WTC11 (cell line): ENCODE measurements at regions not wholly inside any gene's neighbourhood (a gene's known extent, or its start where the extent isn't known, plus 50 kb on each side); places are given as distances from the start of the nearest gene placed in this dataset.
A peak's percentile ranks its signal among the peaks of the same experiment; 100 is the strongest.

Source experiments
- ATAC-seq: fragments of 200-7000 bp; cut with Tn5 transposase; 2 replicates; pipeline ENCODE4 v1.10.0; 2021; ENCODE audit warnings: mild to moderate bottlenecking, moderate library complexity
- CTCF ChIA-PET: fragments of 300-600 bp; sonication (Branson Sonifier 250); formaldehyde crosslinking; loops from one replicate; lab custom pipeline; 2021; ENCODE audit warnings: antibody characterized with exemption; lab: Charles Lee
- POLR2A ChIA-PET: fragments of 350-600 bp; sonication (Branson Sonifier 250); formaldehyde crosslinking; loops from one replicate; lab custom pipeline; 2021; ENCODE audit warnings: antibody characterized with exemption; lab: Charles Lee
- DNase-seq: peaks from one replicate; pipeline ENCODE4 v3.0.0; 2021; ENCODE audit warnings: low spot score
- H3K27ac Mint-ChIP-seq: 2 replicates; pipeline ENCODE4 v1.8.0; 2021; ENCODE audit warnings: mixed read lengths
- H3K27me3 Mint-ChIP-seq: 2 replicates; pipeline ENCODE4 v1.8.0; 2021; ENCODE audit warnings: low read depth, mild to moderate bottlenecking, moderate library complexity, mixed read lengths
- H3K36me3 Mint-ChIP-seq: 2 replicates; pipeline ENCODE4 v1.8.0; 2021; ENCODE audit warnings: mixed read lengths
- H3K4me1 Mint-ChIP-seq: 2 replicates; pipeline ENCODE4 v1.8.0; 2022; ENCODE audit warnings: mixed read lengths
- H3K4me3 Mint-ChIP-seq: 2 replicates; pipeline ENCODE4 v1.8.0; 2021; ENCODE audit warnings: mild to moderate bottlenecking, moderate library complexity, mixed read lengths
- H3K9me3 Mint-ChIP-seq: 2 replicates; pipeline ENCODE4 v1.8.0; 2021; ENCODE audit warnings: mixed read lengths
- AFF4 ChIP-seq: sonication (generic); formaldehyde crosslinking; IDR thresholded peaks from 2 replicates; pipeline ENCODE4 v1.8.1; 2023; ENCODE audit warnings: mild to moderate bottlenecking, missing genetic modification reagents, borderline replicate concordance
- ATF1 ChIP-seq: sonication (generic); formaldehyde crosslinking; IDR thresholded peaks from 2 replicates; pipeline ENCODE4 v1.8.1; 2023; ENCODE audit warnings: mild to moderate bottlenecking, moderate library complexity, missing genetic modification reagents
- ELF4 ChIP-seq: sonication (generic); formaldehyde crosslinking; IDR thresholded peaks from 2 replicates; pipeline ENCODE4 v1.8.1; 2022; ENCODE audit warnings: low read depth, mild to moderate bottlenecking, moderate library complexity, missing genetic modification reagents
- ESRRA ChIP-seq: sonication (generic); formaldehyde crosslinking; IDR thresholded peaks from 2 replicates; pipeline ENCODE4 v1.8.1; 2022; ENCODE audit warnings: mild to moderate bottlenecking, missing genetic modification reagents, borderline replicate concordance
- FOXJ3 ChIP-seq: sonication (generic); formaldehyde crosslinking; IDR thresholded peaks from 2 replicates; pipeline ENCODE4 v1.9.0; 2021; ENCODE audit warnings: missing genetic modification reagents, mild to moderate bottlenecking, borderline replicate concordance
- IRF1 ChIP-seq: sonication (generic); formaldehyde crosslinking; IDR thresholded peaks from 2 replicates; pipeline ENCODE4 v1.8.0; 2023; ENCODE audit warnings: missing genetic modification reagents
- JUN ChIP-seq: sonication (generic); formaldehyde crosslinking; IDR thresholded peaks from 2 replicates; pipeline ENCODE4 v1.8.0; 2023; ENCODE audit warnings: mild to moderate bottlenecking, missing genetic modification reagents
- KAT7 ChIP-seq: sonication (generic); formaldehyde crosslinking; IDR thresholded peaks from 2 replicates; pipeline ENCODE4 v1.8.1; 2023; ENCODE audit warnings: missing genetic modification reagents, mild to moderate bottlenecking, borderline replicate concordance
- MAX ChIP-seq: sonication (generic); formaldehyde crosslinking; IDR thresholded peaks from 2 replicates; pipeline ENCODE4 v1.8.0; 2022; ENCODE audit warnings: mild to moderate bottlenecking, missing genetic modification reagents
- MXD4 ChIP-seq: fragments of 250-450 bp; sonication (Bioruptor Pico); IDR thresholded peaks from 2 replicates; pipeline ENCODE4 v1.8.0; 2021; ENCODE audit warnings: mild to moderate bottlenecking, moderate library complexity, borderline replicate concordance
- NR1H2 ChIP-seq: sonication (generic); formaldehyde crosslinking; IDR thresholded peaks from 2 replicates; pipeline ENCODE4 v1.9.0; 2021; ENCODE audit warnings: mild to moderate bottlenecking, moderate library complexity, missing genetic modification reagents
- RELA ChIP-seq: sonication (generic); formaldehyde crosslinking; IDR thresholded peaks from 2 replicates; pipeline ENCODE4 v1.8.1; 2022; ENCODE audit warnings: missing genetic modification reagents, mild to moderate bottlenecking, borderline replicate concordance
- SMAD4 ChIP-seq: sonication (generic); formaldehyde crosslinking; IDR thresholded peaks from 2 replicates; pipeline ENCODE4 v1.8.0; 2022; ENCODE audit warnings: mild to moderate bottlenecking, missing genetic modification reagents
- TCF7 ChIP-seq: sonication (generic); formaldehyde crosslinking; IDR thresholded peaks from 2 replicates; pipeline ENCODE4 v1.8.0; 2022; ENCODE audit warnings: mild to moderate bottlenecking, low read depth, missing genetic modification reagents, moderate library complexity
- ZNF138 ChIP-seq: sonication (generic); formaldehyde crosslinking; conservative IDR thresholded peaks from 2 replicates; pipeline ENCODE4 v1.8.1; 2022; ENCODE audit warnings: mild to moderate bottlenecking, moderate library complexity, missing genetic modification reagents
- ZNF219 ChIP-seq: sonication (generic); formaldehyde crosslinking; IDR thresholded peaks from 2 replicates; pipeline ENCODE4 v1.8.0; 2023; ENCODE audit warnings: missing genetic modification reagents, mild to moderate bottlenecking, borderline replicate concordance
- ZNF416 ChIP-seq: fragments of 250-450 bp; sonication (Bioruptor Pico); IDR thresholded peaks from 2 replicates; pipeline ENCODE4 v1.9.0; 2021; ENCODE audit warnings: mild to moderate bottlenecking, inconsistent platforms
- ZNF423 ChIP-seq: fragments of 250-450 bp; sonication (Bioruptor Pico); IDR thresholded peaks from 2 replicates; pipeline ENCODE4 v2.1.2; 2022; ENCODE audit warnings: mild to moderate bottlenecking, moderate library complexity
- ZNF671 ChIP-seq: fragments of 250-450 bp; sonication (Bioruptor Pico); IDR thresholded peaks from 2 replicates; pipeline ENCODE4 v1.8.0; 2021; ENCODE audit warnings: mild to moderate bottlenecking
- TF ChIP-seq, protein P1 (sequence below): fragments of 250-450 bp; sonication (Bioruptor Pico); IDR thresholded peaks from 2 replicates; pipeline ENCODE4 v2.1.2; 2022; ENCODE audit warnings: mild to moderate bottlenecking, moderate library complexity
- TF ChIP-seq, protein P2 (sequence below): sonication (generic); formaldehyde crosslinking; IDR thresholded peaks from 2 replicates; pipeline ENCODE4 v1.8.1; 2023; ENCODE audit warnings: mild to moderate bottlenecking, missing genetic modification reagents, moderate library complexity
- TF ChIP-seq, protein P3 (sequence below): fragments of 250-450 bp; sonication (Bioruptor Pico); IDR thresholded peaks from 2 replicates; pipeline ENCODE4 v1.8.0; 2021; ENCODE audit warnings: mild to moderate bottlenecking
- TF ChIP-seq, protein P4 (sequence below): sonication (generic); formaldehyde crosslinking; IDR thresholded peaks from 2 replicates; pipeline ENCODE4 v1.8.1; 2022; ENCODE audit warnings: mild to moderate bottlenecking, missing genetic modification reagents, moderate library complexity, borderline replicate concordance

GRCh38 chr5:103391659-103392058 lies 133.1 kb downstream of the MACIR start:
- H3K4me1 Mint-ChIP-seq = peaks cover 49% of the 10 kb centered on the region
- ChIA-PET CTCF (no interaction called here), POLR2A (no interaction called here)
- no peak for DNase-seq
- no peak for ATAC-seq
- no peaks in the 10 kb centered on the region for H3K36me3 Mint-ChIP-seq
- TF ChIP-seq, protein P1, sequence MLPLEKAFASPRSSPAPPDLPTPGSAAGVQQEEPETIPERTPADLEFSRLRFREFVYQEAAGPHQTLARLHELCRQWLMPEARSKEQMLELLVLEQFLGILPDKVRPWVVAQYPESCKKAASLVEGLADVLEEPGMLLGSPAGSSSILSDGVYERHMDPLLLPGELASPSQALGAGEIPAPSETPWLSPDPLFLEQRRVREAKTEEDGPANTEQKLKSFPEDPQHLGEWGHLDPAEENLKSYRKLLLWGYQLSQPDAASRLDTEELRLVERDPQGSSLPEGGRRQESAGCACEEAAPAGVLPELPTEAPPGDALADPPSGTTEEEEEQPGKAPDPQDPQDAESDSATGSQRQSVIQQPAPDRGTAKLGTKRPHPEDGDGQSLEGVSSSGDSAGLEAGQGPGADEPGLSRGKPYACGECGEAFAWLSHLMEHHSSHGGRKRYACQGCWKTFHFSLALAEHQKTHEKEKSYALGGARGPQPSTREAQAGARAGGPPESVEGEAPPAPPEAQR = no peak
- TF ChIP-seq ZNF219 (CRISPR knock-in tag) (no peak), ZNF138 (CRISPR knock-in tag) (no peak), ZNF423 (no peak), JUN (CRISPR knock-in tag) (no peak)
- H3K27ac Mint-ChIP-seq = no peak overlapping the region
- no peaks in the 10 kb centered on the region for H3K9me3 Mint-ChIP-seq
- no peaks in the 10 kb centered on the region for H3K27me3 Mint-ChIP-seq
- H3K4me3 Mint-ChIP-seq = no peak overlapping the region

DNA sequence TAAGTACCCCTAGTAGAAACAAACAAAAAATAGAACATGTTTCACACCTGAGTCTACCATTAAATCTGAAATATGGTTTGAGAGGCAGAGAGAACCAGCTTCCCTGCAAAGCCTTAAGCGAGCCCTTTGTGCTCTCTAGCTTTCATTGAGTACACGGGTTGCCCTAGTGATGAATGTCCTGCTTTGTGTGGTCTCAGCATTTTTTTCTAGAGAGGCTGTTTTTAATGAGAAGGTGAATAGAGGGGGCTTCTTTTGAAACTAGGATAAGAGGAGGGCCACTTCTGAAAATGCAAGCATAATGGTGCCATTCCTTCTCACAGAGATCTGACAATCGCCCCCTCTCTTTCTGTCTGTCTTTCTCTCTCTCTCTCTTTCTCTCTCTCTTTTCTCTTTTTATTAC lies 131.3 kb downstream of the MACIR start:
- H3K36me3 Mint-ChIP-seq = no peaks in the 10 kb centered on the region
- H3K27me3 Mint-ChIP-seq = no peaks in the 10 kb centered on the region
- POLR2A ChIA-PET = interaction anchor here (0.9 kb wide), 1 partner anchor 17 kb away, joined by 3 read pairs; no protein-coding TSS in a partner anchor
- no peak overlapping the region for H3K4me3 Mint-ChIP-seq
- H3K4me1 Mint-ChIP-seq = peaks cover 47% of the 10 kb centered on the region
- TF ChIP-seq SMAD4 = no peak
- no peak for TF ChIP-seq AFF4 (CRISPR knock-in tag)
- no peak for TF ChIP-seq FOXJ3 (CRISPR knock-in tag)
- no peak for TF ChIP-seq MAX (CRISPR knock-in tag)
- TF ChIP-seq ELF4 (CRISPR knock-in tag) = no peak
- TF ChIP-seq NR1H2 (CRISPR knock-in tag) = no peak
- no peak for TF ChIP-seq ESRRA (CRISPR knock-in tag)
- no peak for TF ChIP-seq MXD4 (CRISPR knock-in tag)
- no peak for TF ChIP-seq ATF1 (CRISPR knock-in tag)
- TF ChIP-seq IRF1 = no peak
- no peak for TF ChIP-seq RELA (CRISPR knock-in tag)
- TF ChIP-seq, protein P2, sequence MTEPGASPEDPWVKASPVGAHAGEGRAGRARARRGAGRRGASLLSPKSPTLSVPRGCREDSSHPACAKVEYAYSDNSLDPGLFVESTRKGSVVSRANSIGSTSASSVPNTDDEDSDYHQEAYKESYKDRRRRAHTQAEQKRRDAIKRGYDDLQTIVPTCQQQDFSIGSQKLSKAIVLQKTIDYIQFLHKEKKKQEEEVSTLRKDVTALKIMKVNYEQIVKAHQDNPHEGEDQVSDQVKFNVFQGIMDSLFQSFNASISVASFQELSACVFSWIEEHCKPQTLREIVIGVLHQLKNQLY (CRISPR knock-in tag) = no peak
- TF ChIP-seq, protein P3, sequence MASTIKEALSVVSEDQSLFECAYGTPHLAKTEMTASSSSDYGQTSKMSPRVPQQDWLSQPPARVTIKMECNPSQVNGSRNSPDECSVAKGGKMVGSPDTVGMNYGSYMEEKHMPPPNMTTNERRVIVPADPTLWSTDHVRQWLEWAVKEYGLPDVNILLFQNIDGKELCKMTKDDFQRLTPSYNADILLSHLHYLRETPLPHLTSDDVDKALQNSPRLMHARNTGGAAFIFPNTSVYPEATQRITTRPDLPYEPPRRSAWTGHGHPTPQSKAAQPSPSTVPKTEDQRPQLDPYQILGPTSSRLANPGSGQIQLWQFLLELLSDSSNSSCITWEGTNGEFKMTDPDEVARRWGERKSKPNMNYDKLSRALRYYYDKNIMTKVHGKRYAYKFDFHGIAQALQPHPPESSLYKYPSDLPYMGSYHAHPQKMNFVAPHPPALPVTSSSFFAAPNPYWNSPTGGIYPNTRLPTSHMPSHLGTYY (CRISPR knock-in tag) = no peak
- TF ChIP-seq, protein P4, sequence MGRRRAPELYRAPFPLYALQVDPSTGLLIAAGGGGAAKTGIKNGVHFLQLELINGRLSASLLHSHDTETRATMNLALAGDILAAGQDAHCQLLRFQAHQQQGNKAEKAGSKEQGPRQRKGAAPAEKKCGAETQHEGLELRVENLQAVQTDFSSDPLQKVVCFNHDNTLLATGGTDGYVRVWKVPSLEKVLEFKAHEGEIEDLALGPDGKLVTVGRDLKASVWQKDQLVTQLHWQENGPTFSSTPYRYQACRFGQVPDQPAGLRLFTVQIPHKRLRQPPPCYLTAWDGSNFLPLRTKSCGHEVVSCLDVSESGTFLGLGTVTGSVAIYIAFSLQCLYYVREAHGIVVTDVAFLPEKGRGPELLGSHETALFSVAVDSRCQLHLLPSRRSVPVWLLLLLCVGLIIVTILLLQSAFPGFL = no peak
- TF ChIP-seq TCF7 (CRISPR knock-in tag) = no peak
- TF ChIP-seq ZNF671 (CRISPR knock-in tag) = no peak
- TF ChIP-seq ZNF416 (CRISPR knock-in tag) = no peak
- TF ChIP-seq KAT7 (CRISPR knock-in tag) = no peak
- TF ChIP-seq, all 79 proteins: peak for 0
- Mint-ChIP-seq H3K27ac (no peak overlapping the region), H3K9me3 (0 out of 2 replicates have a peak, but pooled peaks cover 1% of the 10 kb centered on the region)
- DNase-seq = no peak
- peak; percentile 61 for ATAC-seq
- CTCF ChIA-PET = interaction anchor here (0.6 to 1.3 kb wide), 4 partner anchors 30 to 165 kb away, joined by 3 to 7 read pairs (median 4); partner anchors contain the start of gene MACIR
